ENCODE measurements at regions not wholly inside any gene's neighbourhood (a gene's known extent, or its start where the extent isn't known, plus 50 kb on each side); places are given as distances from the start of the nearest gene placed in this dataset.

GRCh38 chr5:162248107-162248713 lies 180.6 kb downstream of the GABRG2 start (continued):
- TF ChIP-seq ZNF462 (CRISPR knock-in tag; IDR thresholded peaks at IDR 0.05) (0 out of 2 replicates have a peak, but pooled peaks have one; percentile 43), CTCF (conservative IDR thresholded peaks at IDR 0.05; ENCODE audit: low read depth in 2 of 2) (peak; percentile 65 to 70)

GRCh38 chr5:162256711-162257110 lies 189.1 kb downstream of the GABRG2 start:
- peak overlapping the region; percentile 40; the same call in 1 of the 2 replicates for H2AFZ ChIP-seq
- Mint-ChIP-seq H3K9me3 (no peaks in the 10 kb centered on the region; the same call in 2 of the 3 replicates), H3K4me1 (peaks cover 9% of the 10 kb centered on the region), H3K4me3 (no peak overlapping the region), H3K36me3 (ENCODE audit: low read depth) (no peaks in the 10 kb centered on the region), H3K27ac (no peak overlapping the region), H3K27me3 (ENCODE audit: insufficient read depth, low read depth, poor library complexity) (peaks cover 2% of the 10 kb centered on the region)
- no peaks in the 10 kb centered on the region for H4K20me1 ChIP-seq (replicated peaks; ENCODE audit: insufficient read depth)
- H3K4me3 ChIP-seq: no peak overlapping the region
- no peaks in the 10 kb centered on the region for H3K27me3 ChIP-seq (ENCODE audit: insufficient read depth)
- H3F3A ChIP-seq (replicated peaks; ENCODE audit: low read depth): no peaks in the 10 kb centered on the region
- no peak overlapping the region for H3K27ac ChIP-seq (ENCODE audit: low read depth)
- ATAC-seq (no peak), DNase-seq (ENCODE audit: low spot score) (peak; percentile 19)
- no peaks in the 10 kb centered on the region for H3K4me1 ChIP-seq (ENCODE audit: insufficient read depth)
- H3K9me2 ChIP-seq (ENCODE audit: insufficient read depth): no peaks in the 10 kb centered on the region
- no peaks in the 10 kb centered on the region for H3K79me2 ChIP-seq (replicated peaks; ENCODE audit: insufficient read depth)
- no peaks in the 10 kb centered on the region for H3K36me3 ChIP-seq (ENCODE audit: insufficient read depth)
- H3K4me2 ChIP-seq: no peak overlapping the region
- no peak for TF ChIP-seq POLR2AphosphoS5 (IDR thresholded peaks at IDR 0.05; ENCODE audit: low read depth)
- TF ChIP-seq EZH2 (IDR thresholded peaks at IDR 0.05; ENCODE audit: low read depth, unreplicated experiment): no peak
- TF ChIP-seq ETS1 (IDR thresholded peaks at IDR 0.05): no peak
- TF ChIP-seq CREB1 (CRISPR knock-in tag; IDR thresholded peaks at IDR 0.05; ENCODE audit: low read depth): no peak
- TF ChIP-seq STAT1 (IDR thresholded peaks at IDR 0.05; ENCODE audit: unreplicated experiment): no peak
- TF ChIP-seq JUNB (IDR thresholded peaks at IDR 0.05; ENCODE audit: unreplicated experiment): no peak
- TF ChIP-seq EZH2phosphoT487 (IDR thresholded peaks at IDR 0.05; ENCODE audit: unreplicated experiment): no peak
- no peak for TF ChIP-seq ZNF114 (CRISPR knock-in tag; IDR thresholded peaks at IDR 0.05)

Measured in GM23338 (cell line).